Activated CD4-positive, alpha-beta T cell treated with anti-CD3 and anti-CD28 coated beads for 24 hours (primary cell): ENCODE measurements at regions not wholly inside any gene's neighbourhood (a gene's known extent, or its start where the extent isn't known, plus 50 kb on each side); places are given as distances from the start of the nearest gene placed in this dataset.

Source experiments
- DNase-seq, 2 donors: peaks; one replicate each; pipeline ENCODE4 v3.0.0-alpha.2; 2020; ENCODE audit warnings: low read depth in 2 of 2

DNA sequence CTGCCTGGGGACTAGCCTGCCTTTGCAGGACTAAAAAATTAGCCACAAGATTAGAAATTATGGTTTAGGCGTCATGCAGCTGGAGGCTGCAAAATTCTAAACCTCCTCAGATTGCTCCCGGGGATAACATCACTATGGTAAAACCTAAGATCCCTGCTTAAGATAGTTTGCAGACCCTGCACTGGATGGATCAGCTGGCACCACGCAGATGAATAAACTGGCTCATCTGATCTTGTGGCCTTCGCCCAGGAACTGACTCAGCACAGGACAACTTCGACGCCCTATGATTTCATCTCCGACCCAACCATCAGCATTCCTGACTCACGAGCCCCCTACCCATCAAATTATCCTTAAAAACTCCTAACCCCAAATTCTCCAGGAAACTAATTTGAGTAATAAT is 482.4 kb downstream of the SPRY1 start:
- no peak for DNase-seq

- no peak for DNase-seq
Observed at GRCh38 chr4:123880631-123881030, 484.0 kb downstream of the SPRY1 start.

GRCh38 chr4:123884922-123885321 is 488.3 kb downstream of the SPRY1 start:
- DNase-seq = no peak

GRCh38 chr4:123889507-123889906 is 492.9 kb downstream of the SPRY1 start:
- no peak for DNase-seq

DNA sequence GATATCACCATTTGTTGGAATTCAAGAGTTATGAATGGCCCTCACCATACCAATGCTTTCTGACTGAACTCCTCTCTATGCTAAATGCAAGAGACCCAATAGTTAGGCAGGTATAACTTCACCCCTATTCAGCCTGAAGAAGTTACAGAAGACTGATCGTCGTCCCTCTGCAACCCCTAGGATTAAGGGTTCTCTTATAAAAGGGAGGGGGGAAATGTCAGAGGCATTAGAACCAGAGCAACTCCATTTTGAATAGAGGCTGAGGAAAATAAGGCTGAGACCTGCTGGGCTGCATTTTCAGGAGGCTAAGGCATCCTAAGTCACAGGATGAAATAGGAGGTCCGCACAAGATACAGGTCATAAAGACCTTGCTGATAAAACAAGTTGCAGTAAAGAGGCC is 494.3 kb downstream of the SPRY1 start:
- no peak for DNase-seq

DNA sequence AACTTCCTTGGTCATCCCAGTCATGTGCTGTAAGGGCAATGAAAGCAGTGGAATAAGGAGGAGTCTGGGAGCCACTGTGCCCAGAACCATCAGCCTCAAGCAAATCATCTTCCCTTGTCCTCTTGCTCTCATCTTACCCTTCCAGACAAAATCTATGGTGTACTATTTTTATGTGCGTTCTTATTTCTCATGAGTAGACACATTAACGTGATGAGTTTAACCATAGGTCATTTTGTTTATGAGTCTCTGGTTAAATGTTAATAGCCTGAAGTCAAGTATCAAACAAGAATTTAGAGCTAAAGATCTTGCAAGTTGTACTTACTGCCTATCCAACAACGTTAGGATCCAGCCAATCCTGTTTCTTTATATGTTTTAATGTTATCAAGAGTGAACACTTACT is 495.3 kb downstream of the SPRY1 start:
- no peak for DNase-seq

DNA sequence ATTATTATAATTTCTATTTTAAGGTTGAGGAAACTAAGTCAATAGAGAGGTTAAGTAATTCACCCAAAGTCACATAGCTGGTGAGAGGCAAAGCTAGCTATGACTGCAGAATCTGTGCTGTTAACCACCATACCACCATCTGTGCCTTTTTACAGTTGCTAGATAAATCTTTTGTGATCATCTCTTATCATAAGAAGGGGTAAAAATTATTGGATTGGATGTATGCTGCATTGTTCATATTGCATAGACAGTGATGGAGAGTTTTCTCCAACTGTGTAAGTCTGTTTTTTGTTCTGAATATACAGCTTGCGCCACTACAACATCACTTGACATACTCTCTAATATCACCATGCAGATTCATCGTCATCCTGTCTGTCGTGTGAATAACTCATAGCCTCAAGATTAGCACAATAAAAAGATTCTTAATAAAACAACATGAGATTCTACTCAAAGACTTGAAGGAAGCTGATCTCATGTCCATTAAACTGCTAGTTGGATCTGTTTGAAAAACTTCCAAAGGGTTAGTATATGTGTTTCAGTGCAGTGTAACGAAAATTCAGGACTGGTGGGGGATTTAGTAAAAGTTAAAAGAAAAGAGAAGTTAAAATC is 495.9 kb downstream of the SPRY1 start:
- DNase-seq = no peak

DNA sequence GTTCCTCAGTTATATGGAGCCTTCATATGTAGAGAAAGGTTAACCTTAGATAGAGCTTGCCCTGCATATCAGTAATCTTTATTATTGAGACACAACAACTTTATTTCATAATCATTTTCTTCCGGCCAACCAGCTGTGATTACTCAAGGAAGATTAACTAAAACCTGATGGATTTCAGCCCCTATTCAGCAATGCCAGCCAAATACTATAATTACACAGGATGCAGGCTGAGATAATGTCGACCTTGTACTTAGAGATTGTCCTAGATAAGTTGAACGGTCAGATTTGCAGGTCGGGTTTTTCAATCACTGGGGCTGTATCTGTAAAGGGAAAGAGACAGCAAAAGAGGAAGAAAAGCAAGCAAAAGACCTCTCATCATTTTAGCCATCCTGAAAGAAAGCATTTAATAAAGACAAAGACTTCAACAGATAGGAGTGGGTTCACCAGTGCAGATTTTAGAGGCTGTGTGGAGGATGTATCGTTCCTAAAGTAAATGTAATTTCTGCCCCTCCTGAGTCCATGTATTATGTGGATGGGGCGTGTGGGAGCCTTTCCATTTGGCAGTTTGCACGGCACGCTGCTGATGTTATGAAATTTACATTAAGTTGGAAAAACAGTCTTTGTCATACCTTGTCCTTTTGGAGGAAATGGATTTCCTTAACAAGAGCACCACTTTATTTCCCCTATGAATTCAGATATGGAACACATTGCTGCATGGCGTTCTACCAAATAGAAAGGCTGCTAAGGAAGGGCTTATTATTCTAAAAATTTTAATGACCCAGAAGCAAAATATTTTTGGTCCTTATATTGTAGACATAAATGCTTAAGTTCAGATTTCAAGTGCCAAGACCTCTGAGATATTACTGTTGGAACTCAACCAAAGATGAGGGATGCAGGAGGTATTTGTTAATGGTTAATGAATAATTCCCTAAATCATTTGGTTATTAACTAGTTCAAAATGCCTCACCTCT is 496.7 kb downstream of the SPRY1 start:
- no peak for DNase-seq

DNA sequence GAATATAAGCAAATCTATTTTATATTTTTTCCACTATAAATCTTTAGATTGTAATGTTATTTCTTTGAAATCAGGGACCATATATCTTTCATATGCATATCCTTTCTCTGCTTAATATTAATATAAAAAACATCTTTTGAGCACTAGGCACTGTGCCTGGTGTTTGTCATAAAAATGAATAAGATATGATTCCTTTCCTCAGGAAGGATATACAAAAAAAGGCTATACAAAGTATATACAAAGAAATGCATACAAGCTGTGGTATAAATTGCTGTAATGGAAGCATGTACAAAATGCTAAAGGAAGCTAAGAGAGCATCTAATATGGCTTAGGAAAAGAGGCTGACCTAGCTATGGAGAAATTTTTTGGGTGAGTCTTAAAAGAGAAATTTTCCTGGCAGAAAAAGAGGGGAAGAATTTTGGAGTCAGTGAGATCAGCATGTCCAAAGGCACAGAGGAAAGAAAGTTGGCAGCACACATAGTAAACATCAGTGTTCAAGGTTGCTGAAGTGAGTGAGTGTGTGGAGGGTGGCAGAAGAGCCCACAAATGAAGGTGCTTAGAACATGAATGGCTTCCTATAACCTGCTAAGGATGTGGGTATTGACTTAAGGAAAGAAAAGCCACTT is 500.0 kb downstream of the SPRY1 start:
- no peak for DNase-seq

DNA sequence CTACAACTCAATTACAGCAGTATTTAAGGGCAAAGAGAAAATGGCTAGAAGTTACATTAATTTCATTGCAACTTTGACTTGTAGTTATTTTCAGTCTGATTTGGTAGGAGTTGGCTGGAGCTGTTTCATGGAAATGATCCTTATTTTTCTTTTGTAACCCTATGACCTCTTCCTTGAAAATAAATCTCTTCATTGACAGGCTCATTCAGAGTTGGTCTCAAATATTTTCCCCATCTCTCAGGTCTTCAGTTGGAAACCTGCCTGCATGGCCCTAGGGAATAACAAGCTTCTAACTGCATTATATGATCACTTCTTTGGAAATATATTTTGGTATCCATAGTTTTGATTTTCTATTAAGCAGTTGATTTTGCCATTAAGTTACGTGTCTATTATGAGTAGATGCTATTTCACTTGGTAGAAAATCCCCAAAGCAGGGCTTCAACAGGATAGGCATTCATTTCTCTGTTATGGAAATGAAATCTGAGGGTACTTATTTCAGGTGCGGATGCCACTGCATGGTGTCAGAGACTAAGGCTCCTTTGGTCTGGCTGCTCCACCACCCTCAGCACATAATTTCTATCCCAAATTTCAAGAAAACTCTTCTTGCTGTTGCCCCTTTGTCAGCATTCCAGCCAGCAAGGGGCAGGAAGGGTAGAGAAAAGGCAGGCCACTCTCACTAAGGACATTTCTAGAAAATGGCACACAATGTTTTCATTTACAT is 502.5 kb downstream of the SPRY1 start:
- DNase-seq = no peak

DNA sequence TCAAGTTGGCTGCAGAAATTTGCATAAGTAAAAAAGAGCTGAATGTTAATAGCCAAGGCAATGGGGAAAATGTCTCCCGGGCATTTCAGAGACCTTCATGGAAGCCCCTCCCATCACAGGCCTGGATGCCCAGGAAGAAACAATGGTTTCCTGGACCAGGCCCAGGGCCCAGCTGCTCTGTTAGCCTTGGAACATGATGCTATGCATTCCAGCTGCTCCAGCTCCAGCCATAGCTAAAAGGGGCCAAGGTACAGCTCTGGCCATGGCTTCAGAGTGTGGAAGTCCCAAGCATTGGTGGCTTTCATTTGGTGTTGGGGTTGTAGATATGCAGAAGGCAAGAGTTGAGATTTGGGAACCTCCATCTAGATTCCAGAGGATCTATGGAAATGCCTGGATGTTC is 508.3 kb downstream of the SPRY1 start:
- no peak for DNase-seq

DNA sequence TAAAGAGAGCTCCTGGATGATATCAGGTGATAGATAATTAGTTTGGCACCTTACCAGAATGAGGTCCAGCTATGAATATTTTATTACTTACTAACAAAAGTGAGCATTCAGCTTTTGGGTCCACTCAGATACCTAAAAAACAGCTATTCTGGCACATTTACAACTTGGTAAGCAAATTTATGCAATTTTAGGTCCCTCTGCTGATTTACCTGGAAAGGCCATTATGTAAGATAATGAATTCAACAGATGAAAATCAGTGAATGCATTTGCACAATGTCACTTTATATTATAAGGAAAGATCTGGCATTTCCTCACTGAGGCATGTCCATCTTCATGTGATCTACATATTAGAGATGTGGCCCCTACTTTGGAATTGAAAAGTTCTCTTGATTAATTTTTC is 517.0 kb downstream of the SPRY1 start:
- no peak for DNase-seq

GRCh38 chr4:123916821-123917220 is 520.2 kb downstream of the SPRY1 start:
- no peak for DNase-seq

DNA sequence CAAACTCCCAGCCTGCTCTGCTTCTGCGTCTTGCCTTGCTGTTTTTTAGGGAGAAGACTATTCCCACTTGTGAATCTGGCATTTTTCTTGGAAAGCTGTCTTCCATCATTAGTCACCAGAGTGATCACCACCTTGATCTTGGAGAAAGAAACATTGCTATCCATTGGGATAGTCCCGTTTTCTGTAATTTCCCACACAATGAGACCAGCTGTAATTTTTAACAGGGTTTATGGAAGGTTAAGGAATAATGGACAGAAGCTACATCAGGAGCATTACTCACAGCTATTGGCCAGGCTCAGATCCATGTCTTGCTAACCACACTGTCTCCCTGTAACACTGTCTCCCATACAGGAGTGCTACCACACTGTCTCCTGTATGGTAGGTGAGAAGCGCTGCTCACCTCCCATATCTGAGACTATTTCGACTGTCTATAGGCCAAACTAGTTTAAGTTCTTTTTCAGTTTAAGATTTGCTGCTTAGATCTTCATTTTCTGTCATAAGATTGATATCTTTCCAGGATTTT is 523.0 kb downstream of the SPRY1 start:
- no peak for DNase-seq

GRCh38 chr4:123921339-123921738 is 524.7 kb downstream of the SPRY1 start:
- no peak for DNase-seq

- DNase-seq = no peak
Observed at GRCh38 chr4:123922847-123923246, 526.3 kb downstream of the SPRY1 start.

GRCh38 chr4:123924536-123924935 is 527.9 kb downstream of the SPRY1 start:
- DNase-seq = no peak

- no peak for DNase-seq
Observed at GRCh38 chr4:123929565-123929964, 533.0 kb downstream of the SPRY1 start.

GRCh38 chr4:123930996-123931395 is 534.4 kb downstream of the SPRY1 start:
- DNase-seq = no peak

- no peak for DNase-seq
Observed at GRCh38 chr4:123934096-123934495, 537.5 kb downstream of the SPRY1 start.

DNA sequence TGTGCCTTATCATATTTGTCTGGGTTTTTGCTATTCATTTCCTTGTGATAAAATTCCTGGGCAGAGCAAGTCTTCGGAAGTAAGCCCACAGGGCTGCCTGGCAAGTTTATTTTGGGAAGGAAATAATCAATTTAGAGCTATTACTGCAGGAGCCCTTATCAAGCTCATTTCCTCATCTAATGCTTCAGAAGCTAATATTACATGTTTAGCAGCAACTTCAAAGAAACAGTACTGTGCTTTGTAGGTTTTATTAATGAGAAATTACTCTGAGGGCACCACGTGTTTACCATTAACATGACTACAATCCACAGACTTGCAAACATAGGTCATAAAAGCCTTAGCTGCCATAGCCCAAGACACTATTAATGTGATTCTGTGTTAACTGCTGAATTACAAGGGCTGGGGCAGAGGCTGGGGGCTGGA is 540.0 kb downstream of the SPRY1 start:
- DNase-seq = no peak

DNA sequence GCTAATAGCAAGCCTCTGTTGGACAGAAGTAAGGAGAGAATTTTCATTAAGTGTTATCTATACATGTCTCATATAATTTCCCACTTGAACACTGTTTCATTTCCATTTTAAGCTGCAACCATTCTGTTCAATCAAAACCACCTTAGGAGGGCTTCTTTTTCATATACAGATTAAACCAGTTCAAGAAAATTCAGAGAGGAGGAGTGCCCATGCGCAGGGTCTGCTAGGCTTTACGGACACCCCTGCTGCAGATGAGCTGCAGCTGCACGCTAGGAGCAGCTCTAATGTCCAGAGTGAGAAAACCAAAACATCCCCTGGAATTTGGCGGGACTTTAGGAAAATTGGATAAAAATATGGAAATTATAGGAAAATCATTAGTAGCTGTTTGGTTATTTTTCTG is 541.0 kb downstream of the SPRY1 start:
- DNase-seq = no peak
